HL-60 (cell line): ENCODE measurements at regions not wholly inside any gene's neighbourhood (a gene's known extent, or its start where the extent isn't known, plus 50 kb on each side); places are given as distances from the start of the nearest gene placed in this dataset.

ENCODE experiments used
- CTCF ChIP-seq: IDR thresholded peaks from one replicate; pipeline ENCODE4 v1.5.1; 2011; ENCODE audit warnings: low read length, control low read depth, inconsistent platforms; ENCODE audit not compliant: insufficient read depth
- GABPA ChIP-seq: IDR thresholded peaks from 2 replicates; pipeline ENCODE4 v1.6.1; 2012; ENCODE audit warnings: low read depth
- POLR2AphosphoS5 ChIP-seq: IDR thresholded peaks from 2 replicates; pipeline ENCODE4 v1.6.1; 2012; ENCODE audit warnings: low read depth
- REST ChIP-seq: IDR thresholded peaks from 2 replicates; pipeline ENCODE4 v1.6.1; 2012; ENCODE audit warnings: low read depth; ENCODE audit not compliant: insufficient replicate concordance
- SPI1 ChIP-seq: IDR thresholded peaks from 2 replicates; pipeline ENCODE4 v1.6.1; 2012; ENCODE audit warnings: low read depth, mild to moderate bottlenecking, borderline replicate concordance

GRCh38 chr2:23078784-23079434 is 306.1 kb upstream of the KLHL29 start:
- no peak for TF ChIP-seq GABPA
- TF ChIP-seq CTCF: no peak
- no peak for TF ChIP-seq POLR2AphosphoS5
- no peak for TF ChIP-seq REST
- TF ChIP-seq SPI1: no peak
